ENCODE measurements at regions not wholly inside any gene's neighbourhood (a gene's known extent, or its start where the extent isn't known, plus 50 kb on each side); places are given as distances from the start of the nearest gene placed in this dataset.
"Not testable (repeated sequence)": the region's sequence is repeated elsewhere in the genome, so short reads cannot be mapped to it uniquely, and the experiment has no call there.

DNA sequence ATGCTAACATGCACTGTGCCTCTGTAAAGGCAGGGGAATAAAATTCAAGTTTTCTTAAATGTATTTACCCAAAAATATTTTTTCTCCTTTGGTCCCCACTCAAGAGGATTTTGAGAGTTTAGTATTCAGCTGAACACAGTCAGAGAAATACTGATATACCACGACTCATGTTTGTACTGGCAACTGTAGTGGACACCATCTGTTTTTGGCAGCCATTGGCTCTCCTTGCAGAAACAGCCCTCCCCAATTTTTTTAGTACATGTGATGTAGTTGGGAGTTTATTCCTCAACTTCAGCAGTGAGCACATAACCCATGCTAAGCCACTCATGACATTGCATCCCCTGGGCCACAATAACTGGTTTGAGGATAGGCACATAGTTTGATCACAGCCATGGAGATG, 154.8 kb upstream of the POU3F1 start:
- DNase-seq: no peak

- DNase-seq: no peak
These were observed 152.0 kb upstream of the POU3F1 start for GRCh38 chr1:38198621-38199020.

DNA sequence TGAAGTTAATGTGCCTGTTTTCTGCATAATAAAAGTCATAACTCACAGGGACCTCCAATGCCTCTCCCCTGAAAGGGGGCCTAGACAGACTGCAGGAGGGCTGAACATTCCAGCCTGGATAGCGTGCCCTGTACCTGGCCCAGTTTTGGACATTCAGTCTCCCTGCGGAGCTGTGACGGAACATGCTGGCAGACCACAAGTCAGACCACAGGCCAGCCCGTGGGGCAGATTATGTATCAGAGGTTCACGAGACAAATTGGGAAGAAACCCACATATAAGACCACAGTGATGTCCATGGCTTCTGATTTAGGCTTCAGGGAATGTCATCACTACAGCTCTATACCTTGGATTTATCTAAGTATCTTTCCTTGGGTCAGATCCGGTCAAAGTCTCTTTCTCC, 151.5 kb upstream of the POU3F1 start:
- DNase-seq: no peak

- no peak for DNase-seq
These were observed 150.9 kb upstream of the POU3F1 start for GRCh38 chr1:38197312-38198061.

DNA sequence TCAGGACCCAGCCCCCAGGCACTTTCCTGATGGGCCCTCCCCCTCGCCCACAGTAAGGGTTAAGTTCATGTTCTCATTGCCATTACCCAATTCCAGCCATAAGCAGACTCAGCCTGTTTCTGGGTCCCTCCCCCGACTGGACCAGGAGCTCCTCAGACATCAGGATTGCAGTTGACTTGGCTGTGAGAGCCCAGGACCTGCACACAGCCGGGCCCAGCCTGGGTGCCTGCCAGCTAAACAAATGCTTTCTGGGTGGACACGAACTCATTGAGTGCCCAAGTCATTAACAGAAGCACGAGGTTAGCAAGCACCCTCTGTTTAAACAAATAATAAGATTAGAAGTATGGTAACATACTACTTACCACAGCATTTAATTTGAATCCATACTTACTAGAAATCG, 147.9 kb upstream of the POU3F1 start:
- no peak for DNase-seq

GRCh38 chr1:38193040-38193439, 146.4 kb upstream of the POU3F1 start:
- DNase-seq: no peak

DNA sequence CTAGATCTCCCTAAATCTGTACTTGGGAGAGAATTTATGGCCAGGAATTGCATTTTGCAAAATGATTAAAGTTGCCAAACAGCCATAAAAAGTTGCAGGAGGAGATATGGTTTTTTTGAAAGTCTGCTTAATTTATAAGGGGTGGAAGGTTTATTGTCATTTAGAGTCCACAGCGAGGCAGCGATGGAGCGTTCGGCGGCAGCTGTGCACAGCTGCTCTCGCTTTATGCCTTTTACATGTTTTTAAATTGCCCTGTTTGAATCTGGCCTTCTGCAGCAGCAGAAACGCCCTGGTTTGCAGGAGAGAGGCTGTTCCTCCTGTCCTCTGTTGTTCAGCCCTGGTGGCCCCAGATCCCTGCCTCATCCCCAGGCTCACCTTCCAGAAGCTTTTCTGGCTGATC, 144.9 kb upstream of the POU3F1 start:
- no peak for DNase-seq

- DNase-seq: no peak
These were observed 144.4 kb upstream of the POU3F1 start for GRCh38 chr1:38190983-38191382.

- DNase-seq: no peak
These were observed 141.0 kb upstream of the POU3F1 start for GRCh38 chr1:38187552-38187951.

- no peak for DNase-seq
These were observed 140.0 kb upstream of the POU3F1 start for GRCh38 chr1:38186566-38186965.

- DNase-seq: no peak
These were observed 139.3 kb upstream of the POU3F1 start for GRCh38 chr1:38185913-38186312.

DNA sequence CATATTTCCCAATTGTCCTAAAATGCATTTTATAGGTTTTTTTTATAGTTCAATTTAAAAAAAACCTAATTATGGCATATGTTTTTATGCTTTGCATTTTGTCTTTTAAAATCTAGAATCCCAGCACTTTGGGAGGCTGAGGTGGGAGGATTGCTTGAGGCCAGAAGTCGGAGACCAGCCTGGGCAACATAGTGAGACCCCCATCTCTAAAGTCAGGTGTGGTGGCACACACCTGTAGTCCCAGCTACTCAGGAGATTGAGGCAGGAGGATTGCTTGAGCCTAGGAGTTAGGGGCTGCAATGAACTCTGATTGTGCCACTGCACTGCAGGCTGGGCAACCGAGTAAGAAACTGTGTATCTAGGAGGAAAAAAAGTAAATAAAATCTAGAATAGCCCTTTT, 137.2 kb upstream of the POU3F1 start:
- DNase-seq: no peak

- DNase-seq: no peak
These were observed 136.5 kb upstream of the POU3F1 start for GRCh38 chr1:38183096-38183495.

DNA sequence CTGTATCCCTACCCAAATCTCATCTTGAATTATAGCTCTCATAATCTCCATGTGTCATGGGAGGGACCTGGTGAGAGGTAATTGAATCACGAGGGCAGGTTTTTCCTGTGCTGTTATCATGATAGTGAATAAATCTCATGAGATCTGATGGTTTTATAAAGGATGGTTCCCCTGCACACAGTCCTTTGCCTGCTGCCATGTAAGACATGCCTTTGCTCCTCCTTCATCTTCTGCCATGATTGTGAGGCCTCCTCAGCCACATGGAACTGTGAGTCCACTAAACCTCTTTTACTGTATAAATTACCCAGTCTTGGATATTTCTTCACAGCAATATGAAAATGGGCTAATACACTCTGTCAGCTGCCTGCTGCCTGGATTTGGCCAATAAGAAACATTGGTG, 133.8 kb upstream of the POU3F1 start:
- DNase-seq: not testable (repeated sequence)

DNA sequence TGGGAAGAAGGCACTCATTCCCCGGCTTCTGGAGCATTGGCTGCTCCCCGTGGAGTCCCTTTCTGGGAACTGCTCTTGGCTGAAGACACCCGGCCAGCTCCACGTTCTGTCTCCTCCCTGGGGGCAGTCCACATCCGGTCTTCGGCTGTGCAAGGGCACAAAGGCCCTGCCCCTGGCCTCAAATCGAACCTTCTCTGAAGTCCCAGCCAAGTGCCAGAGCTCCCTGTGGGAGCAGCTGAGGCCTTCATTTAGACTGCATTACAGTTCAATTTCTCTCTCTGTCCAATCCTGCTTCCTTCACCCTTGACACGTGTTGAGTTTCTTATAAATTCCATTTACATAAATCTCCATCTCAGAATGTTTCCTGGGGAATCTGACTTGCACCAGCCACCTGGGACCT, 132.9 kb upstream of the POU3F1 start:
- no peak for DNase-seq

- no peak for DNase-seq
These were observed 131.6 kb upstream of the POU3F1 start for GRCh38 chr1:38178216-38178615.

DNA sequence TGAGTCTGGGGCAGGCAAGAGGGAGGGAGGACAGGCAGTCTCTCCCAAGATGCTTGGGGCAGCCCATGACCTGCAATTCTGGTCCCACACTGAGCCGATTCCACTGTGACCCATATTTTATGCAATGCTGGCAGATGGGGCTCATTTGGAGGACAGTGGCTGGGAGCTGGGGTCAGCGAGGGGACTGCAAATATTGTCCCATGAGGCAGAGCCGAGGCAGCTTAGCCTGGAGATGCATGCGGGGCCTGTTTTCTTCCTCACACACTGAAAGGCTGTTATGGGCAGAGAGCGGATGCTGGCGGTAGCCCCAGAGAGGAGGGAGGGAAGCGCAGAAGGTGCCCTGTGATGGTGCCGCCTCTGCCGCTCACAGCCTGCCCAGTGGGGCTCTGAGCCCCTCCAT, 128.5 kb upstream of the POU3F1 start:
- no peak for DNase-seq

DNA sequence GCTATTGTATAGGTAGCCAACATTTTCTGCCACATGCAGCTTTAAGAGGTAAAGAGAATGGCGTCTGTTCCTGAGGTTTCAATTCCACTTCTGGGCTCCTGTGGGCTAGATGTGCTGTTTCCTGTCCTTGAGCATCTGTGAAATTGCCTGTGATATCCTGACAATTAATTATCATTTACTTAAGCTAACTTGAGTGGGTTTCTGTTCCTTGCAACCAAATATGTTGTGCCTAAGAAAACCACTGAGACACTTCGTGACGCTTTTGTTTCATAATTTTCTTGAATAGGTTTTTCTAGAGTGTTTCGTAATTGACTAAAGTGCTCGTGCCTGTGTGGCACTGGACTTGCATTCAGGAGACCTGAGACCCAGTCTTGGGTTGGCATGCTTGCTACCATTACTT, 127.3 kb upstream of the POU3F1 start:
- DNase-seq: no peak

DNA sequence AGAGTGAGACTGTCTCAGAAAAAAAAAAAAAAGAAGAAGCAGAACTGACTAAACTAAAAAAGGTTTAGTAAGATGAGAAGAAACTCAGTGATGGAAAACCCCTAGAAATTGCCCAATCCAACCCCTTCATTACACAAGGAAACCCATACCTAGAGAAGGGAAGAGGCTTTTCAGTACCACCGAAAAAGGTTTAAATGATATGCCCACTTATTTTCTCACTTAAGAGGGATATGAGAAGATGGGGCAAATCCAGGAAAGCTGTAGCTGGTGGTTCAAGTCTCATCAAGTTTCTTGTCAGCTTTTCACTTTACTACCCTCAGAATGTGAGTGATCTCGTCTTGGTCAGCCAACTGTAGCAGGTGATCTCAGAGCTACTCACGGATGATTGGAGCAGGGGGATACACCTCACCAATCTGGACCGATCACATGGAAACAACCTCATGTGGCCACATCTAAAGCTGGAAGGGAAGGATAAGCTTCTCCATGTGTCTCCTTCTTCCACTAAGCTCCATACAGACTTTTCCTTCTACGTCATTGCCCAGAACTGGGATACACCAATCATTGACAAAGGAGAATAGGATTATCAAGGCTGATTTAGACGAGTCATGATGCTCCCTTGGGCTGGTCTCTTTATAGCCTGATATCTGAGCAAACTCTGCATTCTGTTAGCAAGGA, 126.7 kb upstream of the POU3F1 start:
- no peak for DNase-seq

- DNase-seq: no peak
These were observed 122.5 kb upstream of the POU3F1 start for GRCh38 chr1:38169121-38169520.

GRCh38 chr1:38168365-38168764, 121.8 kb upstream of the POU3F1 start:
- no peak for DNase-seq

DNA sequence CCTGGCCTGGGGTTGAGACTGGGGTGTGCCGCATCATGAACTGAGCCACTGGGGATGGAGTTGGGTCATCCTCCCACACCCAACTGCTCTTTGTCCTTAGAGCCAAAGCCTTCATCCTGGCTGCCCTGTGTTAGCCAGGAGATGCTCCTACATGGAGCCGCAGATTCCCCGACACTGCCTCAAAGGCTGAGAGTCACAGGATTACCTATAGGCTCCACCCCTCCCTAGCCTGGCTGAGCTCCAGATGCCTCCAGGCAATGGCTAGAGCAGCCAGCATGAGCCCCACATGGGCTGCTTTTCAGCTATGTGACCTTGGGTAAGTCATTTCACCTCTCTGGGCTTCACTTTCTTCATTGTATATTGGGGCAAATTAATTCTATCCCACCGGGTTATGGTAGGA, 119.9 kb upstream of the POU3F1 start:
- DNase-seq: no peak

DNA sequence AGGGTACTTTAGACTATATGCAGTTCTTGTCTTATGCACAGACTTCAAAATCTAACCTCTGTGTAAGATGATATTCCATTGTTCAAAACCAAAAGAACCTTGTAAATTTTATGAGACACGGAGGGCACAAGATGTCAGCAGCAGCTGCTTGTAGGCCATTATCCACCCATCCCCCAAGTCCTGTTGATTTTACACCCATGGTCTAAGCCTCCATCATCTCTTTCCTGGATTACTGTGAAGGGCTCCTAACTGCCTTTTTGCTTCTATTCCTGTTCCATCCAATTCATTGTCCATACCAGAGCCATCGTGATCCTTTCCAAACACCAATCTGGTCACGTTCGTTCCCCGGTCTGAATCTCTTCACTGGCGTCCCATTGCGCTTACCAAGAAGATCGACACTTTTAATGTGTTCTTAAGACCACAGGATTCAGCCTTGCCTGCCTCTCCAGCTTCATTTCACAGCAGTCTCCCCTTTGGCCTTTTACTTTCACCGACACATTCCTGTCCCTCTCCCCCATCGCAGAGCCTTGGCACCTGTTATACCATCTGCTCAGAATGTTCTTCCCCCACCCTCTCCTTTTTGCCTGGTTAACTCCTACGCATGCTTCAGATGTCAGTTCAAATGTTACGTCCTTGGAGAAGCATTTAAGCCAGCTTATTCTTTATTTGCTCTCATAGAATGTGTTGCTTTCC, 107.3 kb upstream of the POU3F1 start:
- DNase-seq: no peak

DNA sequence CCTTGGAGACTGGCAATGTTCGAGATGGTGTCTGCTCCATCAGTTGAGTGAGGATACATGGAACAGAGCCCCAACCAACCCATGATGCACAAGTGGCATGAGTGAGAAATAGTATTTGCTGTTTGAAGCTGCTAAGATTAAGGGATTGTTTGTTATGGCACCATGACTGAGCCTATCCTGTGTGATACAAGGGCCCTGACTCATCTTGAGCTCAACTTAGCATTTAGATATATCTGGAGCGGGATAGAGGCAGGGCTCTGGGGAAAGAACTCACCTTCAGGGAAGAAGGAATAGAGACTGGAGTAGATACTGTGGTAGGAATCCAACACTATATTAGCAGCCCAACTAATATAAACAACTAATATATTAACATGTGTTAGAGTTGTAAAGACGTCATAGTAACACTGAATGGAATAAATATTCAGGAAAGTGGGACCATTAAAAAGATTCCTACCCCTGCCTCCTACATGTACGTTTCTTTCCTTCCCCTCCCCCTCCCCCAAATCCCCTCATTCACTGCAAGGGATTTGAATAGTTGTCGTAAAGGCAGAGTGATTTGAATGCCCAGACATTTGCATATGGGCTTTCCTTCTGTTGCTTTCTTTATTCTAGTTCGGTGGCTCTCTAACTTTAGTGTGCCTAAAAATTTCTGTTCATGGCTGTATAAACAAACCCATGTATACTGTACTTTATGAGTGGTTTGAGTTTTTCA, 106.6 kb upstream of the POU3F1 start:
- DNase-seq: no peak
